ENCODE measurements at regions not wholly inside any gene's neighbourhood (a gene's known extent, or its start where the extent isn't known, plus 50 kb on each side); places are given as distances from the start of the nearest gene placed in this dataset.

DNA sequence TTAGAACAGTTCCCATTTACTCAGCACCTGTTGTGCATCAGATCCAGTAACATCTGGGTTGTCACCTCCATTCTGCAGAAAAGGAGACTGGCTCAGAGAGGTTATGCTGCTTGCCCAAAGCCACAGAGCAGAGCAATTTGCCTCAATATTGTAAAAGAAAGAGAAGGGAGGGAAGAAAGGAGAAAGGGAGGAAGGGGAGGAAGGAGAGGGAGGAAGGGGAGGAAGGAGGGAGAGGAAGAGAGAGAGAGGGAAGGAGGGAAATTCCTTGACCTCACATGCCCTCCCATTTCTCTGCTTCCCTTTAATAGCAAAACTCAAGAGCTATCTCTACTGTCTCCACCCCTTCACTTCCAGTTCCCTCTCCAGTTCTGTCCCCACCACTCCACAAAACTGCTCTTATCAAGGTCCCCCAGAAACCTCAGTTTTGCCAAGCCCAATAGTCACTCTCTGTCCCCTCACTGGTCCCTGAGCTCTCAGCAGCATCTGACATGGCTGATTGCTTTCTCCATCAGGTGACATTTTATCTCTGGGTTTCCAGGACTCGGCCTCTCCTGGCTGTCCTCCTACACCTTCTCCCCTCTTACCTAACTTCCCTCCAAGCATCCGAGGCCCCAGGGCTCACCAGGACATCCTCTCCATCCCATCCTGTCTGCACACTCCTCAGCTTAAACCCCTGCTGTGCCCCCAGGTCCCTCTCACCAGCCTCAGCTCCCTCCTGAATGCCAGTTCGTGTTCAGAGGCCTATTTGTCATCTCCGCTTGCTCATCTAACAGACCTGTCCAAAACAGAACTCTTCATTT lies 104.7 kb upstream of the LINGO1 start:
- no peak for DNase-seq

DNA sequence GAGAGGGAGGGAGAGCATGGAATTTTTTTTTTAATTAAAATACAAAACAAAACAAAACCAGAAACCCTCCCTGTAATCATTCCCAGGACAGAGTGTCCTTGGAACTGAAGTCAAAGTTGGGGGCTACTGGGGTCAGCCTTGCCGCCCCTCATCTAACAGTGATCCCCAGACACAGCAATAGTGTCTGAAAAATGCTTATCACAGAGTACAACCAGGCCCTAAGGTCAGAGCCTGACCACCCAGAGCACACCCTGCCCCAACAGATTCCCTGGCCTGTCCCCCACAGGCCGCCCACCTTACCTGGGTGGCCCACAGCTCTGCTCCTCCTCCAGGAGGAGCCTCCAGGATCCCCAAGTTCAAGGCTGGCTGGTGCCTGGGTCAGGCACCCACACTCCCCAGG lies 101.6 kb upstream of the LINGO1 start:
- no peak for DNase-seq

DNA sequence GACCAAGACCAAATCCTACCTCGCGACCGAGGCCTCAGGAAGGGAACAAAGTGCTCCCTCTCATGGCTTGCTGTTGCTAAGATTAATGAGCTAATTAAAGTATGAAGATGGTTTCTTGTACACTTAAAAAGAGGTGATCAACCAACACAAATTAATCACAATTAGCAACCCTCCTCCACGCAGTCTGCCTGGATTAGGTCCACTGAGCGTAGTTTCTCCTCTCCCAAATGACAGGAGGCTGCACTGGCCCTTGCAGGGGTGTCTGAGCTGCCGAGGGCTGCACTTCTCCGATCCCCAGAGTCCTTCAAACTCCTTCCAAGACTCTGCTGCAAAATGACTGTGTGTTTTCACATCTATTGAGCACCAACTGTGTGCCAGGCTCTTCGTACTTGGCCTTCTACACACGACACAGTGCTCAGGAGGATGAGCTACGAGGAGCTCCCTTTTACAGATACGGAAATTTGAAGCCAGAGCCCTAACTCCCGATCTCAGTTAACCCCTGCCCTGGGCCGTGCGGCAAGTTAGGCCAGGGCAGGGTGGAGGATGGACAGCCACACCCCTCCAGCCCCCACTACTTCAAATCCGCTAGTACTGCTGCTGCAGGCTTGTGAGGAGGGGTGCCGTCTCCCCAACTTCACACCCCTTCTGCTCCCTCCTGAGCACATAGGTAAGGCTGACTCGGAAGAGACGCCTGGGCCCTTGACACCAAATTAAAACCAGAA lies 101.0 kb upstream of the LINGO1 start:
- DNase-seq, result no peak

DNA sequence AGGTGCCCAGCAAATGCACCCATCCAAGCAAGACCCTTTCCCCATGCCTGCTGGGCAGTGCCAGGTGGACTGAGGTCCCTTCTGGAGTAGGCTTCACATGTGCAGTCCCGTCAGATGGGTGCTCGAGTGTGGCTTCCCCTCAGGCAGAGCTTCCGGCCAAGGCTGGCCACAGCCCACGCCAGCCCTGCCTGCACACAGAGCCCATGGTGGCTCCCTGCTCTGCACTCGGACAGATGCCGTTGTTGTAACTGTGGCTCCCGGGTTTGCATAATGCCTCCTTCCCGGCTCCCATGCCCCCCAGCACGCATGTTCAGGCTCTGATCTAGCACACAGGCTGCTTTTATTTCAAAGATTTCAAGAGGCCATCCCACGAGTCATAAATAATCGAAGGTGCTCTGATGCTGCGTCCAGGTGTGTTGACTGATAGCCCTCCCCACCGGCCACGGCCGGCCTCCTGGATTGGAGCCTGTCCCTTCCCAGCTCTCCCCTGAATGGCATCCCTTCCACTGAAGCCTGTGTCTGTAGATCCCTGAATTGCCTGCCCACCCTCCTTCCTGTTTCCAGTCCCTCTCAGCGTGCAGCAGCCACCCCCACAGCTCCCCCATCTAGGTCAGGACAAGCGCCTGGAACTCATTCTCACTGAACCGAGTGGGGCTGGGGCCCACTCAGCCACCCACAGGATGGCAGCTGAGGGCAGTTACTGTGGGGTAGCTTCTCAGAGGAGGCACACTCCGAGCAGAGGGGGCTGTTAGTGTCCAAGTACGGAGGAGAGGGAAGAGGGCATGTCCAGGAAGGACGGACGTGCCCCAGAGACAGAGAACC lies 100.0 kb upstream of the LINGO1 start:
- no peak for DNase-seq

- DNase-seq, result no peak
Measured at GRCh38 chr15:77731945-77732344, 99.2 kb upstream of the LINGO1 start.

DNA sequence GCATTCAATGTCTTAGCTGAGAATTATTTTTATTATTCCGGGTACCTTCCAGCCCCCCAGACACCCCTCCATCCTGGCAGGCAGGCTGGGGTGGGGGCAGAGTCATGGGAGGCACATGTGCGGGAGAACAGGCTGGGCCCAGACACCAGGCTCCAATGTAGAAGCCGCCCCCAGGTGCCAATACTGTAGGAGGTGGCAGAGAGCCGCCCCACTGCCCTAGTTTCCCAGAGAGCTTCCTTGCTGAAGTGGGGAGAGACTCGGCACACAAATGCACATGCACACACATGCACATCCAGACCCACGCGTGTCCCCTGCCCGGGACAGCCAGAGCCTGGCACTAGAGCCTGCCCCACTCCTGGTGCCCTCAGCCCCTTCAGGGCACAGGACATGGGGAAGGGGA lies 98.4 kb upstream of the LINGO1 start:
- no peak for DNase-seq

- no peak for DNase-seq
Measured at GRCh38 chr15:77727635-77728304, 95.1 kb upstream of the LINGO1 start.

- DNase-seq, result no peak
Measured at GRCh38 chr15:77724715-77725114, 92.0 kb upstream of the LINGO1 start.

GRCh38 chr15:77723756-77724155 lies 91.0 kb upstream of the LINGO1 start:
- no peak for DNase-seq

DNA sequence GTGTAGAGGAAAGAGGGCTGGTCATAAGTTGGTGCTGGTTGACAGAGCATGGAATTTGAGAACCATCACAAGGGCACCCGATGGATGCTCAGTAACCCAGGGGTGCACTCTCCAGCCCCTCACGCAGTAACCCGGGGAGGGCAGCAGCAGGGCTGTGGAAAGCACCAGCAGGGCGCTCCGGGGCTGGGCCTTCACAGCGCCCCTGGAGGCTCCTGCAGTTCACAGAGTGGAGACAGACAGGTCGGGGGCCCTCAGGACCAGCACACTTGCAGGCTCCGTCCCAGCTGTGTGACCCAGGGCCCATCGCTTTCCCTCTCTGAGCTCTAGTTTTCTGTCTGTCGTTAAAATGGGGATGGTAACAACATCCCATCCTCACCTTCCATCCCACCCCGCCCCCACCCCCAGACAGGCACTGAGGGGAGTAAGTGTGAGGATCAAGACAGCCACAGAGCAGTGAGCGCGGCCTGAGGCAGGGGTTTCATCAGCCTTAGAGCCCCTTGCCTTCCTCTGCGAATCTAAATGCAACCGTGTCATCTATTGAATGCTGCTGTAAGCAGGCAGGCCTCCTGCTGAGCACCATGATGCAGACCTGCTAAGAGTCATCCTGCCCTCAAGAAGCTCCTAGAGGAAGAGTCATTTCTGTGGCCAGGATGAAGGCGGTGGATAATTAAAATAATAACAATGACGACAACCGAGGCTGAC lies 90.2 kb upstream of the LINGO1 start:
- DNase-seq, result no peak

DNA sequence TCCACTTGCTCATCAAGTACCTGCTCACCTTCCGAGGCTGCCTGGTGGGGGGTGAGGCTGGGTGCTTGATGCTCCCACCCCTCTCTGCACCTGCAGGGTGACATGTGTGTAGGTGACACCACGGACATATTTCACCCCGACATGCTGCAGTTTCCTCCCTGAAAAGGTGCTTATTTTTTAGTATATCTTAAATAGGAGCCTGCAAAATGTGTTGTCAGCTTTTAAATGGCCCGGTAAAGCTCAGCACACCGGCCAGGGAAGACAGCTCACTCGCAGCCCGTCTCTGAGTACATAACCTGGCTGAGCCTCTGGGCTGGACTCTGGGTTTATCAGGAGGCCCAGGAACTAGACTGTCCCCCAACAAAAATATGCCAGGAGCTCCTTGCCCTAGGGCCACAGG lies 89.3 kb upstream of the LINGO1 start:
- no peak for DNase-seq

DNA sequence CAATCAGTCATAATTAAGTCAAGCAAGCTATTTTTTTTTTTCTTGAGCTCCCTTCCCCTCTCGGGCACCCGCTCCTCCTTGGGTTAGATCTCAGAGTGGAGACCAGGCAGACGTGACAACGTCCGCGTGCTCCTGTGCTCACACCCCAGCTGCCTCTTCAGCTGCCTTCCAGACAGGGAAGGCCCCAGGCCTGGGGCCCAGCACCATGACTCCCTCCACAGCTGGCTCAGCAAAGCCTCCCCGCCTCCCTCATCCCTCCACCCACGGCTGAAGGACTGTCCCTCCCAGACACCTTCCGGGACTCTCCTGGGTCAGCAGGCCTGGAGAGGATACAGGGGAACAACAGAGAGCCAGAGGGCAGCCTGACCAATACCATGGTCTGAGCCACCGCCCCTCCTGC lies 87.9 kb upstream of the LINGO1 start:
- DNase-seq, result peak; percentile 15

GRCh38 chr15:77720173-77720572 lies 87.5 kb upstream of the LINGO1 start:
- DNase-seq, result no peak

- no peak for DNase-seq
Measured at GRCh38 chr15:77719450-77719849, 86.7 kb upstream of the LINGO1 start.

DNA sequence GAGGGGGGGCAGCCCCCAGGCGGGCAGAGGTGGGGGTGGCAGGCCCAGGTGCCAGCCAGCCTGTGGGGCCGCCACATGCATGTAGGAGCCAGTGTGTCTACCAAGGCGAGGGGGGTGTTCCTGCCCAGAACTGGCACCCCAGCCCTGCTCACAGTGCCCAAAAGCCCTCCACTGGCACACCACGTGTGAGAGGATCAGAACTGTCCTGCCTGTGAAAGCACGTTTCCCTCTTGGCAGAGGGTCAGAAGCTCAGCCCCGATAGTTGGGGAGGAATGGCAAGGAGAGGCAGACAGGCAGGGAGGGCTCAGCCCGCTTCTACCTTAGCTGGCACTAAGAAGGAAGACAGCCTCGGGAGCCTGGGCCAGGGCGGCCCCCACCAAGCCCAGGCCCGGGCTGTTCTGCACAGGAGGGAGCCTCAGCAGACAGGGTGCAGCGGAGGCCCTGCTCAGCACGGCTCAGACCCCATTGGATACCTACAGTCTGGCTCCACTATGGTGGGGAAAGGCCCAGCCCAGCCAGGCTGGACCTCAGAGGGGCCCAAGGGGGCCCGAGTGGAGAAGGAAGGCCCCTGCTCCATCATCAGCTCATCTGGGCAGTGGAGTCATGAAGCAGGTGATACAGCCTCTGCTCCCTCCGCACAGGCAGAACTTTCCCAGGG lies 84.8 kb upstream of the LINGO1 start:
- DNase-seq, result no peak

DNA sequence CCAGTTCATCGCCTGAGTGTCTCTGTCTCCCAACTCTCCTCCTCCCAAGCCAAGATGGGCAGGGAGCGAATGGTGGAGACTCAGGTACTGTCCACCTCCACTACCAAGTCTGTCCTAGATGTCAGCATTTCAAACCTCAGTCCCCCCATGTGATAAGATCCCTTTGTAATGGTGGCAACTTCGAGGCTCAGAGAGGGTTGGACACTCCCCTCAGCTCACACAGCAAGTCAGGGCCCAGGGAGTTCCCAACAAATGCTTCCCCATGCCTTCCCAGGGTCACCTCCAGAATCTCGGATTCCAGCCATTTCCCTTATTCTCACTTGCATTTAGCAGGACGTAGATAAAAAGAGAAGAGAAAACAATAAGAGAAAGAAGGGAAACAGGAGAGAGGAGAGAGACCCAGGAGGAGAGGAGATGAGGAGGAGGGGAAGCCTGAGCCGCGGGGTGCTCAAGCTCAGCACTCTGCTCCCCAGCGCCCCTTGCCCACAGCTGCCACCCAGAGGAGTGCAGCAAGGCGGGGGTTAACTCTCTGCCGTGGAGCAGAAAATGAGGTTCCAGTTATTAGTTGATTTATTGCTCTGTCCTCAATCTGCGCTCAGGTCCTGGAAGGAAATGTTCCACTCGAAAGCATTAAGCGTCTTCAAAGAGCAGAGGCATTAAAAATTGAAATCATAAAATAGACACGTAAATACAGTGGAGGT lies 84.1 kb upstream of the LINGO1 start:
- no peak for DNase-seq

GRCh38 chr15:77715860-77716259 lies 83.1 kb upstream of the LINGO1 start:
- no peak for DNase-seq

GRCh38 chr15:77715051-77715450 lies 82.3 kb upstream of the LINGO1 start:
- no peak for DNase-seq

GRCh38 chr15:77714555-77714954 lies 81.8 kb upstream of the LINGO1 start:
- DNase-seq, result no peak

- no peak for DNase-seq
Measured at GRCh38 chr15:77714023-77714422, 81.3 kb upstream of the LINGO1 start.
